ENCODE measurements at regions not wholly inside any gene's neighbourhood (a gene's known extent, or its start where the extent isn't known, plus 50 kb on each side); places are given as distances from the start of the nearest gene placed in this dataset.
A peak's percentile ranks its signal among the peaks of the same experiment; 100 is the strongest.

DNA sequence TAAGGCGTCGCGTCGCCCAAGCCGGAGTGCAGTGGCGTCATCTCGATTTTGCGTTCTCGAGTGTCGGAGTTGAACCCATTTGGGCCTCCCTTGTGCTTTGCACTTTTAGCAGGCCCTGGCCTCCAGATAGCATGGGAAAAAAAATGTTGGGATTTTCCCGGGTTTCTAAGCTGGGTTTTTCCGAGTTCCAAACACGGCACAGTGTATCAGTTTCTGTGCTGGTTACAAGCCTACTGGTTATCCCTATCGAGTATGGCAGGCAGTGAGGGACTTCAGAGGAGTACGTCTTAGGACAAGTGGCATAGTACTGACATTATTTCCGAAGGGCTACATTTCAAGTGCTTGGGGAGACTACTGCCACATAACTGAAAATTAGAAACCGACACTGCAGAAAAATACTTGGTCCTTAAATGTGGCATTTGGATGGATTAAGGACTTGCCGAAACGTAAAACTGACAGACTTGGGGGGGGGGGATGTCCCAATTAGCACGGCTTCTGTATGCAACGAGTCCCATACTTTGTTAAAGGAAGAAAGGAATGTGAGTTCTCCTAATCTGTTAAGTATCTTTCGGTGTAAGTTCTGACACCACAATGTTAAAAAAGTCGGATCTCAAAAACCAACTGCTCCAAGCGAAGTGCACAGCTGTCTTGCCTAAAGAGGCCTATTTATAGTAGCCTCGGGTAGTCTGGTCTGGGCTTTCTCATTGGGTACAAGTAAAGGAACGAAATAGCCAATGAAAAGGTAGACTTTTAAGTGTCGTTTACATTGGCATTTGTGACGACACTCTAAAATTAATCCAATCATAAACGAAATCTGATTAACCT is 70.2 kb downstream of the HFE start:
- H3K9me3 ChIP-seq (ENCODE audit: low read length) = no peaks in the 10 kb centered on the region

DNA sequence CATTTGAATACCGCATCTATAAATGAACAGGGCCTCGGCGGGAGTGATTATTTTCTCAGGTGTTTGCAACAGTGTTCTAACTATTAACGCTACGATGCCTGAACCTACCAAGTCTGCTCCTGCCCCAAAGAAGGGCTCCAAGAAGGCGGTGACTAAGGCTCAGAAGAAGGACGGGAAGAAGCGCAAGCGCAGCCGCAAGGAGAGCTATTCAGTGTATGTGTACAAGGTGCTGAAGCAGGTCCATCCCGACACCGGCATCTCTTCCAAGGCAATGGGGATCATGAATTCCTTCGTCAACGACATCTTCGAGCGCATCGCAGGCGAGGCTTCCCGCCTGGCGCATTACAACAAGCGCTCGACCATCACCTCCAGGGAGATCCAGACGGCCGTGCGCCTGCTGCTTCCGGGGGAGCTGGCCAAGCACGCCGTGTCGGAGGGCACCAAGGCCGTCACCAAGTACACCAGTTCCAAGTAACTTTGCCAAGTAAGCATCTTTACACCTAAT is 70.9 kb downstream of the HFE start:
- Histone ChIP-seq H3K4me2 (ENCODE audit: low read length) (peak overlapping the region; percentile 95), H3K9me3 (ENCODE audit: low read length) (no peaks in the 10 kb centered on the region), H4K20me1 (ENCODE audit: insufficient read depth, low read length) (no peaks in the 10 kb centered on the region), H3K79me2 (ENCODE audit: insufficient read depth, low read depth, low read length) (0 out of 2 replicates have a peak, but pooled peaks cover 19% of the 10 kb centered on the region), H3K36me3 (ENCODE audit: insufficient read depth, low read length) (no peaks in the 10 kb centered on the region), H3K4me3 (ENCODE audit: low read depth, low read length, poor library complexity, severe bottlenecking) (peak overlapping the region; percentile 81), H2AFZ (ENCODE audit: low read length) (no peak overlapping the region), H3K4me1 (ENCODE audit: insufficient read depth, low read length, poor library complexity, severe bottlenecking) (peaks cover 40% of the 10 kb centered on the region), H3K27ac (ENCODE audit: low read depth, low read length, poor library complexity, severe bottlenecking) (peak overlapping the region; percentile 99), H3K9me2 (ENCODE audit: insufficient read depth, low read length) (no peaks in the 10 kb centered on the region)
- intact Hi-C loops (cut with micrococcal nuclease; ENCODE audit: unreplicated experiment) = loop anchor here (1.0 to 5.0 kb wide), 3 partner anchors 31 to 1709 kb away; a partner anchor contains a TSS
- BruUV-seq (replicated peaks) = TSS peak; percentile 92
- DNase-seq (ENCODE audit: low spot score) = no peak
- TF ChIP-seq EZH2phosphoT487 (IDR thresholded peaks at IDR 0.05; ENCODE audit: borderline replicate concordance, low read depth, low read length) = no peak
- no peak for TF ChIP-seq CTCF (conservative IDR thresholded peaks at IDR 0.05; ENCODE audit: low read length)
- ChIA-PET CTCF (ENCODE audit: unreplicated experiment) (interaction anchor here (1.0 kb wide), 1 partner anchor 9 kb away, joined by 4 read pairs; no protein-coding TSS in a partner anchor), POLR2A (interaction anchor here (0.8 to 11.6 kb wide), 25 partner anchors 11 to 1714 kb away, joined by 3 to 330 read pairs (median 12); a partner anchor contains a TSS)

More for the DNA sequence above, 70.2 kb downstream of the HFE start:
- peak overlapping the region; percentile 99 for H3K27ac ChIP-seq (ENCODE audit: low read depth, low read length, poor library complexity, severe bottlenecking)
- POLR2A ChIA-PET = interaction anchor here (0.5 to 11.6 kb wide), 23 partner anchors 11 to 1677 kb away, joined by 3 to 330 read pairs (median 17); a partner anchor contains a TSS
- DNase-seq (ENCODE audit: low spot score) = peak; percentile 98
- peak overlapping the region; percentile 81 for H3K4me3 ChIP-seq (ENCODE audit: low read depth, low read length, poor library complexity, severe bottlenecking)
- BruUV-seq (replicated peaks) = TSS peak; percentile 100
- peak overlapping the region; percentile 79 for H3K4me2 ChIP-seq (ENCODE audit: low read length)
- no peaks in the 10 kb centered on the region for H3K36me3 ChIP-seq (ENCODE audit: insufficient read depth, low read length)
- no peak for TF ChIP-seq CTCF (conservative IDR thresholded peaks at IDR 0.05; ENCODE audit: low read length)
- no peak for TF ChIP-seq EZH2phosphoT487 (IDR thresholded peaks at IDR 0.05; ENCODE audit: borderline replicate concordance, low read depth, low read length)
- no peaks in the 10 kb centered on the region for H3K9me2 ChIP-seq (ENCODE audit: insufficient read depth, low read length)
- CTCF ChIA-PET (ENCODE audit: unreplicated experiment) = interaction anchor here (0.6 kb wide), 2 partner anchors 112 to 353 kb away, joined by 3 read pairs; no protein-coding TSS in a partner anchor
- H3K4me1 ChIP-seq (ENCODE audit: insufficient read depth, low read length, poor library complexity, severe bottlenecking) = peaks cover 38% of the 10 kb centered on the region
- H3K79me2 ChIP-seq (ENCODE audit: insufficient read depth, low read depth, low read length) = 0 out of 2 replicates have a peak, but pooled peaks cover 15% of the 10 kb centered on the region
- no peak overlapping the region for H2AFZ ChIP-seq (ENCODE audit: low read length)
- no peaks in the 10 kb centered on the region for H4K20me1 ChIP-seq (ENCODE audit: insufficient read depth, low read length)
- intact Hi-C loops (cut with micrococcal nuclease; ENCODE audit: unreplicated experiment) = loop anchor here (1.0 to 5.0 kb wide), 8 partner anchors 32 to 1710 kb away; a partner anchor contains a TSS
